Natural killer cell (primary cell): ENCODE measurements at regions not wholly inside any gene's neighbourhood (a gene's known extent, or its start where the extent isn't known, plus 50 kb on each side); places are given as distances from the start of the nearest gene placed in this dataset.

ENCODE experiments used
- ATAC-seq, 3 donors: fragments of 150-1000 bp in 2 of 3; fragments of 200-7000 bp in 1 of 3; cut with Tn5 transposase; 1 replicate in 1 of 3; 2 replicates in 2 of 3; pipeline ENCODE4 v1.10.0; 2021; ENCODE audit warnings: mild to moderate bottlenecking in 2 of 3, moderate library complexity in 2 of 3
- DNase-seq, 2 donors: peaks; one replicate each; pipeline versions ENCODE4 v3.0.0 to v3.0.0-alpha.2; 2013 to 2021; ENCODE audit warnings: mixed read lengths in 1 of 2
- H3K27ac ChIP-seq: one replicate; pipeline ENCODE4 v1.5.1; 2013; ENCODE audit warnings: mild to moderate bottlenecking, low read length
- H3K27me3 ChIP-seq: one replicate; pipeline ENCODE4 v1.6.1; 2013; ENCODE audit warnings: low read length; ENCODE audit not compliant: control insufficient read depth, insufficient read depth
- H3K36me3 ChIP-seq: one replicate; pipeline ENCODE4 v1.6.1; 2013; ENCODE audit warnings: low read length; ENCODE audit not compliant: control insufficient read depth, insufficient read depth
- H3K4me1 ChIP-seq: one replicate; pipeline ENCODE4 v1.6.1; 2013; ENCODE audit warnings: low read length; ENCODE audit not compliant: control insufficient read depth, insufficient read depth
- H3K4me3 ChIP-seq: one replicate; pipeline ENCODE4 v1.5.1; 2013; ENCODE audit warnings: low read length
- H3K9me3 ChIP-seq: one replicate; pipeline ENCODE4 v1.6.1; 2013; ENCODE audit warnings: low read length; ENCODE audit not compliant: control insufficient read depth, insufficient read depth
- H3K27ac Mint-ChIP-seq, 2 donors: one replicate each; pipeline ENCODE4 v1.8.0; 2022; ENCODE audit warnings: mild to moderate bottlenecking in 2 of 2, mixed read lengths in 2 of 2, moderate library complexity in 1 of 2
- H3K27me3 Mint-ChIP-seq, 2 donors: one replicate each; pipeline ENCODE4 v1.8.0; 2022; ENCODE audit warnings: low read depth in 2 of 2, mixed read lengths in 2 of 2
- H3K36me3 Mint-ChIP-seq: one replicate; pipeline ENCODE4 v1.8.0; 2022; ENCODE audit warnings: mixed read lengths
- H3K4me1 Mint-ChIP-seq, 2 donors: one replicate each; pipeline ENCODE4 v1.8.0; 2022; ENCODE audit warnings: mixed read lengths in 2 of 2
- H3K4me3 Mint-ChIP-seq: one replicate; pipeline ENCODE4 v1.8.0; 2022; ENCODE audit warnings: mild to moderate bottlenecking, moderate library complexity, mixed read lengths
- H3K9me3 Mint-ChIP-seq, 2 donors: one replicate each; pipeline ENCODE4 v1.8.0; 2022; ENCODE audit warnings: mixed read lengths in 2 of 2
- WGBS: methylation state at CpG from one replicate; pipeline ENCODE4 v1.1.7; 2013; ENCODE audit warnings: missing lambda C conversion rate; ENCODE audit not compliant: insufficient coverage; 5-methylcytosine and 5-hydroxymethylcytosine counted together
- intact Hi-C: fragments of 100-400 bp; cut with micrococcal nuclease; formaldehyde crosslinking; loops from one replicate; pipeline ENCODE4 v1.14.2; 2022
- TF ChIP-seq, protein P1 (sequence below): fragments of 200-600 bp; IDR thresholded peaks from one replicate; pipeline ENCODE4 v1.8.0; 2022; ENCODE audit warnings: antibody characterized with exemption

GRCh38 chr6:18973251-18973650, 586.1 kb downstream of the RNF144B start:
- no peak overlapping the region for H3K27ac Mint-ChIP-seq
- no peaks in the 10 kb centered on the region for H3K27me3 ChIP-seq
- no peaks in the 10 kb centered on the region for H3K9me3 ChIP-seq
- no peak for DNase-seq
- H3K4me3 Mint-ChIP-seq = no peak overlapping the region
- intact Hi-C loops = no loop called here
- H3K9me3 Mint-ChIP-seq = peaks cover 4% of the 10 kb centered on the region in 2 donors
- no peak overlapping the region for H3K4me3 ChIP-seq
- no peaks in the 10 kb centered on the region for H3K4me1 ChIP-seq
- WGBS = 56% methylated on average over 3 of the region's 3 CpGs
- H3K27ac ChIP-seq = no peak overlapping the region
- no peaks in the 10 kb centered on the region for H3K27me3 Mint-ChIP-seq
- no peaks in the 10 kb centered on the region for H3K36me3 ChIP-seq
- ATAC-seq = no peak
- no peaks in the 10 kb centered on the region for H3K4me1 Mint-ChIP-seq
- TF ChIP-seq, protein P1, sequence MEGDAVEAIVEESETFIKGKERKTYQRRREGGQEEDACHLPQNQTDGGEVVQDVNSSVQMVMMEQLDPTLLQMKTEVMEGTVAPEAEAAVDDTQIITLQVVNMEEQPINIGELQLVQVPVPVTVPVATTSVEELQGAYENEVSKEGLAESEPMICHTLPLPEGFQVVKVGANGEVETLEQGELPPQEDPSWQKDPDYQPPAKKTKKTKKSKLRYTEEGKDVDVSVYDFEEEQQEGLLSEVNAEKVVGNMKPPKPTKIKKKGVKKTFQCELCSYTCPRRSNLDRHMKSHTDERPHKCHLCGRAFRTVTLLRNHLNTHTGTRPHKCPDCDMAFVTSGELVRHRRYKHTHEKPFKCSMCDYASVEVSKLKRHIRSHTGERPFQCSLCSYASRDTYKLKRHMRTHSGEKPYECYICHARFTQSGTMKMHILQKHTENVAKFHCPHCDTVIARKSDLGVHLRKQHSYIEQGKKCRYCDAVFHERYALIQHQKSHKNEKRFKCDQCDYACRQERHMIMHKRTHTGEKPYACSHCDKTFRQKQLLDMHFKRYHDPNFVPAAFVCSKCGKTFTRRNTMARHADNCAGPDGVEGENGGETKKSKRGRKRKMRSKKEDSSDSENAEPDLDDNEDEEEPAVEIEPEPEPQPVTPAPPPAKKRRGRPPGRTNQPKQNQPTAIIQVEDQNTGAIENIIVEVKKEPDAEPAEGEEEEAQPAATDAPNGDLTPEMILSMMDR = no peak
- no peaks in the 10 kb centered on the region for H3K36me3 Mint-ChIP-seq

DNA sequence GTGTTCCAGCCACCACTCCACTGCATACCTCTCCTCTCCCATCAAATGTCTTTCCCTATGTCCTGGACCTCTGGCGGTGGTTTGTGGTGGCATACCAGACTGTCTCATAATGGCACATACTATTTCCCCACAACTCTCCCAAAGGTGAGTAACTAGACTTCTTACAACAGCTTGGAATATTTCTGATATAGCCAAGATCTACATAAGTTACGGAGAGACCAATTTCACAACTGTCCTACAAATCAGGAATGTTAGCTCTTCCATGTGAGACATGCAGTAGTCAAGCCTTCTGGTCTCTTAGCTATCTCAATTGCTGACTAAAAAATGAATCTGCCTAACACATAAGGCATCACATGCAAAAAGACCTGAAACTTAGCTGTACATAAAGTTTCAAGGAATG, 588.9 kb downstream of the RNF144B start:
- Histone ChIP-seq H3K9me3 (no peaks in the 10 kb centered on the region), H3K4me1 (no peaks in the 10 kb centered on the region), H3K36me3 (no peaks in the 10 kb centered on the region), H3K27me3 (no peaks in the 10 kb centered on the region), H3K4me3 (no peak overlapping the region), H3K27ac (no peak overlapping the region)
- no peak for DNase-seq
- Mint-ChIP-seq H3K27me3 (no peaks in the 10 kb centered on the region), H3K27ac (no peak overlapping the region), H3K4me3 (no peak overlapping the region), H3K4me1 (no peaks in the 10 kb centered on the region), H3K36me3 (no peaks in the 10 kb centered on the region), H3K9me3 (peaks cover 2 to 4% of the 10 kb centered on the region in 2 donors)
- intact Hi-C loops = no loop called here
- TF ChIP-seq, protein P1 = no peak
- 88% methylated on average over 2 of the region's 2 CpGs for WGBS
- ATAC-seq = no peak

- no peak overlapping the region for H3K27ac Mint-ChIP-seq
- no peaks in the 10 kb centered on the region for H3K4me1 Mint-ChIP-seq
- TF ChIP-seq, protein P1 = no peak
- H3K27me3 ChIP-seq = no peaks in the 10 kb centered on the region
- WGBS = no CpG with 5 or more reads among the region's 1 CpG
- H3K36me3 ChIP-seq = no peaks in the 10 kb centered on the region
- no peak overlapping the region for H3K27ac ChIP-seq
- DNase-seq = no peak
- H3K36me3 Mint-ChIP-seq = no peaks in the 10 kb centered on the region
- no peak for ATAC-seq
- no peak overlapping the region for H3K4me3 ChIP-seq
- H3K4me3 Mint-ChIP-seq = no peak overlapping the region
- H3K9me3 ChIP-seq = no peaks in the 10 kb centered on the region
- H3K4me1 ChIP-seq = no peaks in the 10 kb centered on the region
- no peaks in the 10 kb centered on the region for H3K27me3 Mint-ChIP-seq
- intact Hi-C loops = no loop called here
- H3K9me3 Mint-ChIP-seq = peaks cover 2 to 4% of the 10 kb centered on the region in 2 donors
These were observed 589.8 kb downstream of the RNF144B start for GRCh38 chr6:18976966-18977365.

DNA sequence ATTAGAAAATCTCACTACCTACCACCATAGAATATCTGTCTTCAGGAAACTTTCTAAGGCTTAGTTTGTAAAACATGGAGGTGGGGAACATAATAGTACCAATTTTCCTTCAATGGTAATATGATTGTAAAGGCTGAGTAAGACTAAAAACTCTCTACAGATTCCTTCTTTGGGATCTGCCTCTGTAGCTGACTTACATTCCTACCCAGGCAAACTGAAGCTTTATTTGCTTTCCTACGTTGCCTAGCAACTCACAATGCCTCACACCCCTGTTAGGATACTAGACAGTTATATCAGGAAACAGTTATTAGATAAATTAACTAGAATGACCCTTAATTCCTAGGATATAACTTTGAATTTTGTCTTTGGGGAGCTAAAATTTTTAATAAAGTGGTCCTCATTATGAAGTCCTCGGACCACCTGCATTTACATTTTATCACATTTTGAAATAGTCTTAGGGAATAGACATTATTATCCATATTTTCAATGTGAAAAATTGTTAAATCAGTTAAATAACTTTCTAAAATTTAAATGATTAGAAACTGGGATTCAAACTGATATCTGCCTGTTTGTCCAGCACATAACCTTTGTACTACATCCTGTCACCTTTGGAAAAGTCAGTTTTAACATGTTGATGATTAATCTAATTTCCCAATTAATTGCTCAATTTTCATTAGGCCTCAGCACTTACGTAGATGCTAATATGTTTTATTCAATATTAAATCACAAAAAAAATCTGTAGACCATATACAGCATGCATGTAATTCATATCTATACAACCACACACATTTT, 591.4 kb downstream of the RNF144B start:
- Mint-ChIP-seq H3K4me1 (no peaks in the 10 kb centered on the region), H3K4me3 (no peak overlapping the region), H3K27me3 (no peaks in the 10 kb centered on the region), H3K9me3 (peaks cover 2 to 6% of the 10 kb centered on the region in 2 donors), H3K27ac (no peak overlapping the region), H3K36me3 (no peaks in the 10 kb centered on the region)
- DNase-seq (no peak), ATAC-seq (no peak)
- Histone ChIP-seq H3K4me1 (no peaks in the 10 kb centered on the region), H3K27ac (no peak overlapping the region), H3K27me3 (no peaks in the 10 kb centered on the region), H3K4me3 (no peak overlapping the region), H3K36me3 (no peaks in the 10 kb centered on the region), H3K9me3 (no peaks in the 10 kb centered on the region)
- WGBS = 58% methylated on average over 2 of the region's 3 CpGs
- TF ChIP-seq, protein P1 = no peak
- intact Hi-C loops = no loop called here
